IMR-90 (cell line): ENCODE measurements at regions not wholly inside any gene's neighbourhood (a gene's known extent, or its start where the extent isn't known, plus 50 kb on each side); places are given as distances from the start of the nearest gene placed in this dataset.

Source experiments
- ATAC-seq: fragments of 200-7000 bp; cut with Tn5 transposase; 2 replicates; pipeline ENCODE4 v1.9.1; 2020; ENCODE audit warnings: low read depth, mild to moderate bottlenecking, moderate library complexity
- BruUV-seq: library from RNA; stranded (reverse); fragments of 400-500 nt; replicated peaks from 2 replicates; lab custom pipeline; 2021; lab: Mats Ljungman, UMichigan
- CTCF ChIA-PET: fragments of 300-600 bp; formaldehyde crosslinking; extraction: SDS; loops from one replicate; lab custom pipeline; 2021; ENCODE audit warnings: antibody characterized with exemption; lab: Yijun Ruan, JAX
- POLR2A ChIA-PET: fragments of 300-600 bp; sonication (Branson Sonifier 250); formaldehyde crosslinking; loops from one replicate; lab custom pipeline; 2022; ENCODE audit warnings: antibody characterized with exemption; ENCODE audit not compliant: unreplicated experiment; lab: Charles Lee
- DNase-seq: peaks from one replicate; pipeline ENCODE4 v3.0.0; 2013
- H2AFZ ChIP-seq: replicated peaks from 2 replicates; pipeline ENCODE3; 2013; ENCODE audit warnings: low read length, mild to moderate bottlenecking; ENCODE audit not compliant: poor library complexity
- H2AK5ac ChIP-seq: 2 replicates; pipeline ENCODE4 v1.6.1; 2013; ENCODE audit warnings: low read depth, low read length, inconsistent platforms
- H2AK9ac ChIP-seq: replicated peaks from 2 replicates; pipeline ENCODE3; 2013; ENCODE audit warnings: mild to moderate bottlenecking, low read depth, low read length, moderate library complexity; ENCODE audit not compliant: poor library complexity
- H2BK120ac ChIP-seq: 2 replicates; pipeline ENCODE4 v1.6.1; 2013; ENCODE audit warnings: low read depth, low read length, inconsistent platforms
- H2BK15ac ChIP-seq: 3 replicates; pipeline ENCODE4 v1.6.1; 2013; ENCODE audit warnings: low read depth, low read length, inconsistent platforms
- H2BK20ac ChIP-seq: 2 replicates; pipeline ENCODE4 v1.6.1; 2013; ENCODE audit warnings: low read depth, mild to moderate bottlenecking, inconsistent platforms, low read length, moderate library complexity
- H2BK5ac ChIP-seq: 2 replicates; pipeline ENCODE4 v1.6.1; 2013; ENCODE audit warnings: mild to moderate bottlenecking, low read depth, low read length, inconsistent platforms; ENCODE audit not compliant: poor library complexity, severe bottlenecking
- H3K14ac ChIP-seq: replicated peaks from 2 replicates; pipeline ENCODE4 v1.6.1; 2013; ENCODE audit warnings: low read depth, low read length, inconsistent platforms
- H3K18ac ChIP-seq: 2 replicates; pipeline ENCODE4 v1.6.1; 2013; ENCODE audit warnings: low read depth, low read length, control low read depth
- H3K23ac ChIP-seq: 2 replicates; pipeline ENCODE4 v1.6.1; 2013; ENCODE audit warnings: low read depth, low read length, inconsistent platforms
- H3K27ac ChIP-seq: 2 replicates; pipeline ENCODE4 v1.5.1; 2013; ENCODE audit warnings: mild to moderate bottlenecking, control low read depth, low read length; ENCODE audit not compliant: insufficient read depth
- H3K27me3 ChIP-seq: 2 replicates; pipeline ENCODE4 v1.6.1; 2013; ENCODE audit warnings: low read length; ENCODE audit not compliant: control insufficient read depth, insufficient read depth
- H3K36me3 ChIP-seq: 2 replicates; pipeline ENCODE4 v1.6.1; 2013; ENCODE audit warnings: low read length, mixed read lengths; ENCODE audit not compliant: control insufficient read depth, insufficient read depth
- H3K4ac ChIP-seq: 2 replicates; pipeline ENCODE4 v1.6.1; 2013; ENCODE audit warnings: low read depth, low read length, inconsistent platforms
- H3K4me1 ChIP-seq: 2 replicates; pipeline ENCODE4 v1.6.1; 2013; ENCODE audit warnings: low read length, mixed read lengths; ENCODE audit not compliant: control insufficient read depth, insufficient read depth
- H3K4me2 ChIP-seq: 2 replicates; pipeline ENCODE4 v1.6.1; 2013; ENCODE audit warnings: low read depth, mild to moderate bottlenecking, control low read depth, low read length, moderate library complexity
- H3K4me3 ChIP-seq: 2 replicates; pipeline ENCODE4 v1.5.1; 2013; ENCODE audit warnings: low read depth, mild to moderate bottlenecking, control low read depth, low read length, moderate library complexity; ENCODE audit not compliant: insufficient read depth
- H3K56ac ChIP-seq: 2 replicates; pipeline ENCODE4 v1.6.1; 2013; ENCODE audit warnings: low read length, inconsistent platforms; ENCODE audit not compliant: insufficient read depth; ENCODE audit errors: extremely low read depth
- H3K79me1 ChIP-seq, 2 experiments: 2 replicates each; pipeline ENCODE4 v1.6.1; 2013; ENCODE audit warnings: low read length in 2 of 2, inconsistent platforms in 1 of 2, low read depth in 1 of 2
- H3K9ac ChIP-seq: 2 replicates; pipeline ENCODE4 v1.6.1; 2013; ENCODE audit warnings: low read depth, low read length, control low read depth
- H3K9me1 ChIP-seq: 2 replicates; pipeline ENCODE4 v1.6.1; 2013; ENCODE audit warnings: low read length, inconsistent platforms; ENCODE audit not compliant: insufficient read depth
- H3K9me3 ChIP-seq: 2 replicates; pipeline ENCODE4 v1.6.1; 2013; ENCODE audit warnings: low read length; ENCODE audit not compliant: control insufficient read depth, insufficient read depth
- H4K20me1 ChIP-seq: 2 replicates; pipeline ENCODE4 v1.6.1; 2013; ENCODE audit warnings: low read length, inconsistent platforms; ENCODE audit not compliant: insufficient read depth
- H4K5ac ChIP-seq: 2 replicates; pipeline ENCODE4 v1.6.1; 2013; ENCODE audit warnings: mild to moderate bottlenecking, low read depth, low read length, control low read depth
- H4K8ac ChIP-seq, 2 experiments: 2 replicates each; pipeline ENCODE4 v1.6.1; 2013; ENCODE audit warnings: low read depth in 2 of 2, low read length in 2 of 2, control low read depth in 1 of 2, inconsistent platforms in 1 of 2
- H4K91ac ChIP-seq: 2 replicates; pipeline ENCODE4 v1.6.1; 2013; ENCODE audit warnings: low read depth, low read length, inconsistent platforms; ENCODE audit not compliant: insufficient read depth
- BHLHE40 ChIP-seq: fragments of 150-350 bp; IDR thresholded peaks from 2 replicates; pipeline ENCODE4 v1.6.1; 2016; ENCODE audit warnings: mild to moderate bottlenecking, low read depth, low read length
- CTCF ChIP-seq: conservative IDR thresholded peaks from 2 replicates; pipeline ENCODE4 v1.5.1; 2012; ENCODE audit warnings: mild to moderate bottlenecking, low read depth, low read length, improper control_type of control experiment
- MAFK ChIP-seq: IDR thresholded peaks from 2 replicates; pipeline ENCODE4 v1.6.1; 2012; ENCODE audit warnings: low read depth, low read length, improper control_type of control experiment
- MXI1 ChIP-seq: IDR thresholded peaks from 2 replicates; pipeline ENCODE4 v1.6.1; 2012; ENCODE audit warnings: low read depth, mild to moderate bottlenecking, low read length, moderate library complexity, borderline replicate concordance
- NFE2L2 ChIP-seq: fragments of 150-350 bp; IDR thresholded peaks from 2 replicates; pipeline ENCODE4 v1.6.1; 2016; ENCODE audit warnings: low read depth, mild to moderate bottlenecking, low read length
- POLR2A ChIP-seq: IDR thresholded peaks from 2 replicates; pipeline ENCODE4 v1.6.1; 2012; ENCODE audit warnings: mild to moderate bottlenecking, low read depth, low read length
- SMC3 ChIP-seq: fragments of 150-350 bp; IDR thresholded peaks from 2 replicates; pipeline ENCODE4 v1.6.1; 2016; ENCODE audit warnings: low read depth, mild to moderate bottlenecking, antibody characterized with exemption, low read length, moderate library complexity
- WGBS, 2 experiments: methylation state at CpG; one replicate each; pipeline versions ENCODE4 v1.1.5 to v1.1.7; 2013; ENCODE audit warnings: missing lambda C conversion rate in 2 of 2; ENCODE audit not compliant: insufficient read length in 1 of 2; ENCODE audit errors: extremely low coverage in 2 of 2; 5-methylcytosine and 5-hydroxymethylcytosine counted together
- dilution Hi-C: fragments of 300-500 bp; cut with HindIII; formaldehyde crosslinking; loops from one replicate; pipeline ENCODE4 v1.14.3; 2018; ENCODE audit warnings: low sequenced_read_pairs; ENCODE audit not compliant: unreplicated experiment
- in situ Hi-C: fragments of 300-500 bp; cut with MboI; formaldehyde crosslinking; loops from 3 replicates; pipeline ENCODE4 v1.14.3; 2019; ENCODE audit warnings: low sequenced_read_pairs, inconsistent platforms, mixed read lengths
- intact Hi-C: fragments of 100-400 bp; cut with micrococcal nuclease; formaldehyde crosslinking; loops from 2 replicates; pipeline ENCODE4 v1.10.0; 2022

DNA sequence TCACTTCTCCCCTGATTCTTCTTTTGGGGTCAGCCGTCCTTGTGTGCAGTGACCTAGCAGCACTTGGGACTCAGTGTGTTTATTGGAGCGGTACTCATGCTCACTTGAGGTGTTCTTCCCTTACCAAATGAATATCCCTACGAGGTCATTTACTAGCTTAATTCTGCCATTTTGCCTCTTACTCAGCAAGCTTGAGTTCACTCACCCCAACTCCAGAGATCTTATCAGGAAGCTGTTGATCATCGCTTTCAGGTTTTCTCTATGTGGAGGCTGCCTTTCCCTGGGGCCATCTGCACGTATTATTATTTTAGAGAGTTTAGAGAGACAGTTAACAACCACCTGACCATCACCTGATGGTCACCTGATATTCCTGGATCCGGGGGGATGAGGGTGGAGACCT, 1466.0 kb upstream of the GOT2 start:
- no peak for ATAC-seq

More for the DNA sequence above, 1466.0 kb upstream of the GOT2 start:
- in situ Hi-C loops (no loop called here), dilution Hi-C loops (no loop called here), intact Hi-C loops (loop anchor here (10.0 kb wide), 2 partner anchors 1005 to 1355 kb away; no protein-coding TSS in a partner anchor)
- Histone ChIP-seq H3K18ac (no peak overlapping the region), H3K9me3 (peaks cover 5% of the 10 kb centered on the region; the same call in 1 of the 2 replicates), H3K4me3 (no peak overlapping the region), H2AK5ac (no peak overlapping the region), H2AFZ (no peak overlapping the region), H4K8ac (no peak overlapping the region), H4K20me1 (no peaks in the 10 kb centered on the region), H3K23ac (no peak overlapping the region), H3K36me3 (no peaks in the 10 kb centered on the region), H3K9ac (no peak overlapping the region), H3K79me1 (no peaks in the 10 kb centered on the region), H4K5ac (no peak overlapping the region), H3K14ac (no peak overlapping the region), H4K91ac (no peak overlapping the region), H2BK120ac (no peak overlapping the region), H3K56ac (no peak overlapping the region), H2BK15ac (no peak overlapping the region), H3K27me3 (no peaks in the 10 kb centered on the region), H3K4me1 (no peaks in the 10 kb centered on the region), H3K27ac (no peak overlapping the region), H2BK5ac (no peak overlapping the region), H3K4me2 (no peak overlapping the region), H3K9me1 (no peaks in the 10 kb centered on the region), H2AK9ac (no peak overlapping the region), H3K4ac (no peak overlapping the region), H2BK20ac (no peak overlapping the region)
- BruUV-seq, result no TSS peak
- ChIA-PET POLR2A (no interaction called here), CTCF (no interaction called here)
- no peak for DNase-seq
- no CpG with 5 or more reads among the region's 6 CpGs for WGBS, 2 experiments
- TF ChIP-seq NFE2L2 (no peak), CTCF (no peak), MXI1 (no peak), POLR2A (no peak), MAFK (no peak), SMC3 (no peak), BHLHE40 (no peak)
